A673 (cell line): ENCODE measurements at regions not wholly inside any gene's neighbourhood (a gene's known extent, or its start where the extent isn't known, plus 50 kb on each side); places are given as distances from the start of the nearest gene placed in this dataset.
"Not testable (repeated sequence)": the region's sequence is repeated elsewhere in the genome, so short reads cannot be mapped to it uniquely, and the experiment has no call there.

ENCODE experiments used
- CTCF ChIP-seq: fragments of 300-800, 200-600 bp; sonication (generic); conservative IDR thresholded peaks from 2 replicates; pipeline ENCODE4 v1.5.1; 2017; ENCODE audit warnings: low read depth, mild to moderate bottlenecking, antibody characterized with exemption, low read length, moderate library complexity, mixed read lengths
- EZH2 ChIP-seq: fragments of 200-600 bp; sonication (generic); IDR thresholded peaks from 2 replicates; pipeline ENCODE4 v1.6.1; 2017; ENCODE audit warnings: borderline replicate concordance, low read depth, mild to moderate bottlenecking, mixed read lengths, antibody characterized with exemption, low read length; ENCODE audit not compliant: poor library complexity, severe bottlenecking

GRCh38 chr16:29246091-29246490, 160.4 kb downstream of the NPIPB11 start:
- not testable (repeated sequence) for TF ChIP-seq CTCF, EZH2
